Ureter (tissue), 1 donor: ENCODE measurements at regions not wholly inside any gene's neighbourhood (a gene's known extent, or its start where the extent isn't known, plus 50 kb on each side); places are given as distances from the start of the nearest gene placed in this dataset.

Source experiments
- DNase-seq: peaks from one replicate; pipeline ENCODE4 v3.0.0-alpha.2; 2020; ENCODE audit warnings: low spot score
- donor health status: DM: yes; HTN: yes; CAD: no.

DNA sequence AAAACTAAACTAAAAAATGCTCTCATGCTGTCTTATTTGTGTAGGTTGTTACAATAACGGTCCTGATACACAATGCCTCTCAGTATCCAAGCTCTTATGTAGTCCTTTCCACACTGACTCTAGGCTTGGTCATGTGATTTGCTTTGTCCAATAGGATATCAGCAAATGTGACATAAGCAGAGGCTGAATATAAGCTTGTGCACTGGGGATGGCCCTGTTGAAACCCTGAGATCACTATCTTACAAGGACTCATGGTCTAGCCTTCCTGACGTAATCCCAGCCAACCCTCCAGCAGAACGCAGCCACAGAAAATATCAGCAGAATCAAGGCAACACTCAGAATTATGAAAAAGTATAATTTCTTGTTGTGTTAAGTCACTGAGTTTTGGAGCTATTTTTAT, 145.1 kb upstream of the CCN2 start:
- DNase-seq = no peak

DNA sequence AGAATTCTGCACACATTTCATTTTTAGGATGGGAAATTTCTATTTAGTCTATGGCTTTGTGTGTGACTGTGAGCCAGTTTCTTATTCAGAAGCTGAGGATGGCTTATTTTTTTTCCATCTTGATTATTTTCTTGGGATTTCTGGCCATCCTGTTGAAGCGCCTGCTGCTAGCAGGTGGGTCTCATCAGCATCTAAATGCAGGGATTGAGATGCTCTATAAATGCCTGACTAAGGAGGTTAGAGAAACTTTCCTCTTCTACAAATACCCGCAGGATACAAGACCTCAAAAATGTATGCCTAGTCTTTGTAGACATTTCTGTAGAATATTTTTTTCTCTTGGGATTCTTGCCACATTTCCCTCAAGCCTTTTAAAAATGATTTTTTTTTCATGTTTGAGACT, 138.0 kb upstream of the CCN2 start:
- no peak for DNase-seq

DNA sequence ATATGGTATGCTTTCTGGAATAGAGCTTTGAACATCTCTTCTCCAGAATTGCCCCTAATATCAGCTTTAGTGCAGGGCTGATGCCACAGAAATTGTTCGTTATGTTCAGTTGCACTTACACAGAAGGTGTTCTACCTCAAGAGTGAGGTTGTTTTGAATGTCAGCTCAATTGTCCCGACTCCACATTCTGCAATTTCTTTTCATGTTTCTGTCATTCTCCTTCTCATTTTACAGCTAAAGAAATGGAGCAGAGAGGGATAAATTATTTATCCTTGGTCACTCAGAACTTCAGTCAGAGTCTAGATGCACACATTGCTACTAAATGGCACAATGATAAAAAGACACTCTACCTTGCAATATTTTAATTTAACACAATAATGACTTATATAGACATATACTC, 137.0 kb upstream of the CCN2 start:
- DNase-seq = no peak

DNA sequence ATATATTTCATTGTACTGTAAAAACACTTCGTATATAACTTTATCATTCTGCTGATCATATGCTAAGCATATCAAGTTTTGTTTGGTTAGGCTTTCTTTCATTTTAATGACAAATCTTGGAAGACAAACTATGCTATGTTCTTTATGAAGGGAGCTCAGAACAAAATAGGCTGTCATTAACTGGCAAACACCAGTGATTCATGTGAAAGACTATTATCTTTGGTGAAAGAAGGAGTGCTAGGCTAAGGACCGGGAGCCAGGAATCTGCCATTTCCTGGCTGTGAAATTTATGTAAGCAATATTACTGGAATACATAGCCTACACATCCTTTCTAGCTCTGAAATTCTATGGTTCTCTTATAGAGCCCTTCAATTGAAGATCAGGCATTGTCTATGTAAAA, 136.2 kb upstream of the CCN2 start:
- DNase-seq = no peak

DNA sequence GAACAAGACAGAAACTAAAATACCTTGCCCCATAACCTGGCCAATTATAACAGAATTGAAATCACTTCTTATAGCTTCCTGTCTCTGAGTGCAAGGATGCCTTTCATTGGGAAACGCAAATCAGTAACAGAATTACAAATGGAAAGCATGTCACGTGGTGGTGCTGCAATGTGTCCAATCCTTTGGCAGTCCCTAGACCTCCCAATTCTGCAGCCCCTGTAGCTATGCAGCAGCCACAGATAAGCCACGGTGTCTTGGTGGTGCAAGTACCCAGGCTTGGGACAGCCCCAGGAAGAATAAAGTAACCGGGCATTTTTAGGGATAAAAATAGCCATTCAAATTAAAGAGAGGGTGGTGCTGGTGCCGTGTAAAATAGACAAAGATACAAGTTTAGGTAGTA, 134.6 kb upstream of the CCN2 start:
- DNase-seq = no peak

DNA sequence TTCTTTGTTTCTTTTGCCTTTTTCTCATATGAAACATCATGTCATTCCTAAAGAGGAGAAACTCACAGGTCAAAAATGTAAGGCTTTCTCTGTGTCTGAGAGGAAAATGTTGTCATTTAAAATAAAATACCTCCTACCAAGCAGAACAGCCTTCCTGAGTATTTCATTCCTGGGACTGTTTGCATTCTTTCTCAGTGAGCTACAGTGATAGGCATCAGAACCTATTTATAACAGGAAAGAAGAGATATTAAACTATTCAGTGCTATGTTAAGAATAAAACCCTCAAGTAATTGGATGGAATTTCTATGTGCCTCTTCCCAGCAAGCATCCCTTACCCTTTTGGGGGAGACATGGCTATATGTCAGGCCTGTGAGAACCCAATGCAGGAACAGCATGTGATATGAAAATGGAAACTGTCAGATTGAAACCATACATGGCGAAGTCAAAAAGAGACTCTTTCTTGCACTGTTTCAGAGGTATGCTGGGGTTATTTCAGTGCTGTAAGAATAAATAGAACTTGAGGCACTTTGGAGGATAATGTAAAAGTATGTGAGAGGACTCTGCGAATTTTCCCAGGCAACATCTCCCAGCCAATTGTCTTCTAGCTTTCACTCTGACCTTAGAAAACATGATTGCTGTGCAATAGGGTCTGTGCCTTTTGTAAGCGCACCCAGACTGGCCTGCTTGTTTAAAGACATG, 133.8 kb upstream of the CCN2 start:
- DNase-seq = no peak

DNA sequence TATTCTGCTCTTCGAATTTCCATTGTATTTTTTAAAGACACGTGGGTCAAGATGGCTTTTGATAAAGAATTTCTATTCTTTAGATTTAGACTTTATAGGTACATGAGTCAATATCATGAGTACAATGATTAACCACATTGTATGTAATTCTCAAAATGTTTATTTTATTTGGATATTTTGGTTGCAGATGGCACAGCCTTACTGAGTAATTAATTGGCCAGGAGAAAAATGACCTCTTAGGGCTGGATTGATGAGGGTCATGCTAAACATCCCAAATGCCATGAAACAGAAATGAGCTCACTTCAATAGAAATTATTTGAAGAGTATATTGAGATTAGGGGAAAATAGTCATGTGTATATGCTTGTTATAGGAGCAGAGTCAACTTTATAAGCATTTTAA, 131.2 kb upstream of the CCN2 start:
- no peak for DNase-seq

DNA sequence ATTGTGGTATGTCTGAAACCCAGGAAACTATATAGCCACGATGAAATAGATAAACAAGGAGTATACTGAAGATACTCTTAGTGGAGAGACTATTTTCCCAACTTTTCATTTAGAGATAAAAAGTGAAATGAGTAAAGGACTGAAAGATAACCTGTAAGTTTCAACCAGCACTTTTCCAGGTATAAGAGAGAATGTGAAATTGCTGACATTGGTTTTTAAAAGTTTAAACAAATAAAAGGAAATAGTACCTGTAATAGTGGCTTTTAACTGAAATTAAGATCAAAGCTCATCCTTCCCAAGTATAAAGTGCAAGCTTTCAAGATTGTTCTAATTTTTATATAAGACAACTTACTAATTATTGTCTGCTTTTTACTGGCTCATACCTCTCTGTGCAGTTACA, 130.2 kb upstream of the CCN2 start:
- no peak for DNase-seq

DNA sequence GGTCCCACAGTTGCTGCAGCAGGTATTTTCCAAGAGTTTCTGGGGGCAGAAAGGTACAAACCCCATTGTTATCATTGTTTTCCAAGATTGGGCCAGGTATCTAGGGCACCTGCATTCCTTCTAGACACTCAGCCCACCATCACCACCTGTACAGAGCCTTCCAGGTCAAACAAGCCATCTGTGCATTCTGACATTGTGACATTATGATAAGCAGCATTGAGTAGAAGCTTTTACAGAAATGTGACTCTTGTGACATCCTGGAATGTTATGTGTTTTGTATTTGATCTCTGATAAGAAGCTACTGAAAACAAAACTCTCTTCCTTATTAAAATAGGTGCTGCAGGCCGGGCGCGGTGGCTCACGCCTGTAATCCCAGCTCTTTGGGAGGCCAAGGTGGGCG, 128.1 kb upstream of the CCN2 start:
- no peak for DNase-seq

DNA sequence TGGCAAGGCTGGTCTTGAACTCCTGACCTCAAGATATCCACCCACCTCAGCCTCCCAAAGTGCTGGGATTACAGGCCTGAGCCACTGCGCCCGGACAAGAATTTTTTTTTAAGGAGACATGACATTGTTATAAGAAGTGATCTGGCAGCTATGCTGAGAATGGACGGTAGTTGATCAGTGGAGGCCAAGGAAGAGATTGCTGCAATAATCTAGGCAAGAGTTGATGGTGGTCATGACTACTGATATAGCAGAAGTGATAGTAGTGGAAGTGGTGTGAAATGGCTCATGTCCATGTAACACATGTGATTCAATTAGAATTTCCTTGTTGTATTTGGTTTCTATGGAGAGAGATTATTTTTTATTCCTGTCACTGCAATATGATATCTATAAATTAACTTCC, 125.3 kb upstream of the CCN2 start:
- no peak for DNase-seq

DNA sequence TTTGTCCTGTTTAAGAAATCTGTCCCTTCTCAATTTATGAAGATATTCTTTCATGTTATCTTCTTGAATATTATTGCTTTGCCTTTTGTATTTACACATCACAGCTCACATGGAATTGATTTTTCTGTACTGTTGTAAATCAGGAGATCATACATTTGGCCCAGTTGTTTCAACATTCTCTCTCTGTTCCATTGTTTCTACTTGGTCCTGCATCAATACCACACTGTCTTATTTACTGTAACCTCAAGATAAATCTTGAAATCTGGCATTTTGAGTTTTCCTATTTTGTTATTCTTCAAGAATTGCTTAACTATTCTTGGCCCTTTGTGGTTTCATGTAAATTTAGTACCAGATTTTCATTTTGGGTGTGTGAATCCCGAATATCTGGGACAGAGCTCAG, 121.7 kb upstream of the CCN2 start:
- DNase-seq = no peak

DNA sequence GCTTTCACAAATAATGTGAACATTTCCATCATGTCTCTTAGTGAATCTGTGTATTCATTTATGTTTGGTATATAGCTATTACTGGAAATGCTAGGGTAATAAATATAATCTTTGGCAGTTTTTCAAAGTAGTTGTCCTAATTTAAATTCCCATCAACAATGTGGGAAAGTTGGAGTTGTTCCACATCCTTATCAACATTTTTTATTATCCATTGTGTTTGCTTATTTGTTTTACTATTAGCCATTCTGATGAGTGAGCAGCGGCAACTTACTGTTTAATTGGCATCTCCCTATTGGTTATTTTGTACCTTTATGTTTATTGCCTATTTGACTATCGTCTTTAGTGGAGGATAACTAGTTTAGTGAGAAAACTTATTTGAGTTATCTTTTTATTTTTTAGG, 121.1 kb upstream of the CCN2 start:
- DNase-seq = no peak

DNA sequence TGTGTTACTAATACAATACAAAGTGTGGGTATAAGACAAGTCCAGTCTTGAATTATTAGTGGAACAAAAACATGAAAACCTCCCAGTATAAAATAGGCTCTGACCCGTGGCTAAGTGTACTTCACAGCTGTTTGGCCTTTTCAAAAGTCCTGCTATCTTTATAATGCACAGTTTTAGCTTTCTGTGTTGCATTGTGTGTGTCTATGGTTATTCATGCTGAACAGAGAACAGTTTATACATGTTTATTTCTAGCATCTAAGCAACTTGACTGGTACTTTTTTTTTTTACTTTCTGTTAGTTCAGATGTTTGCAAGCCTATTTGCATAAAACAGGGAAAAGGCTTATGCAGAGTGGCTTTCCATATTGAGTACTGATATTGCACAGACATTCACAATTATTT, 119.2 kb upstream of the CCN2 start:
- no peak for DNase-seq

DNA sequence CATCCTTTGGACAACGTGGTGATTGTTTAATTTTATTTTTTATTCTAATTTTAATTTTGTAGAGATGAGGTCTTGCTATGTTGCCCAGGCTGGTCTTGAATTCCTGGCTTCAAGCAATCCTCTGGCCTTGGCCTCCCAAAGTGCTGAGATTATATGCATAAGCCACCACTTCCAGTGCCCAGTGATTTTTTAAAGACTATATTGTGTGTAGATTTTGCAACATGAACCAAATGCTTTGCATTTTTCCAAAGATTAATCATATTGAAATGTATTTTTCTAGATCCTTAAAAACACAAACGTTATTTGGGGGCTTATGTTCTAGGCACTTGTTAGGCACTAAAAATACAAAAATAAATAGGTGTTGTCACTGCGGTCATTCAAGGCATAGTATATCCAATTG, 117.6 kb upstream of the CCN2 start:
- DNase-seq = no peak

DNA sequence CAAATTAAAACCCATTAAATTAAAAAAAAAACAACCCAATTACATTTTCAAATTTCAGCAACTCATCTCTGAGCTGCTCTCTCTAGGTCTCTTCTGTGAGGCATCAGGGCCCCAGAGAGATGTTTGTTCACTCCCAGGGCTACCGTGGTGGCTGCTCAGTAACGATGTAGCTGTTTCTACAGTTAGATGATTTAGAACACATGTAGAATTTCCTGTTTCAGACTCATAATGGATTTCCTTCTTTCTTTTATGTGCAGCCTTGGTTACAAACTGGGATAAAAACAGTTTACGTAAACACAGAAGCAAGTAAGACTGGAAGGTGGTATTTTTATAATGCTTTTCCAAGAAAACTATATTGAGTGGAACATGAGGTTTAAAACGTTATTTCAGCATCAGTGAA, 116.1 kb upstream of the CCN2 start:
- no peak for DNase-seq

DNA sequence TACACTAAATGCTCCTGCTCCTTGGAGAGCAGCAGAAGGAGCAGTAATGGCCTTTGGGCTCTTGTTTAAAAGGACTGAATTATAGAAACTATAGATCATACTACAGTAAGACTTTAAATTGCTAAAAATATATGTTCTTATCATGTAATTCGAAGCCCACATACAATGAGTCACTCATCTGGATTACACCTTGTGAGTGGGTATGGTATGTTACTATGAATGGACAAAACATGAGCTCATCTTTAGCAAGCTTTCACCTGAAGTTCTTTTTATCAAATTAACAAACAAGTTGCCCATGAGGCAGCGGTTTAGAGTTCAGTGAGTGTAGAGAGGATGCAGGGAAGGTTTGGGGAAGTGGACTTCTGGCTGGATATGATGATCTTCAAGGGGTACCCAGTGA, 114.4 kb upstream of the CCN2 start:
- no peak for DNase-seq

DNA sequence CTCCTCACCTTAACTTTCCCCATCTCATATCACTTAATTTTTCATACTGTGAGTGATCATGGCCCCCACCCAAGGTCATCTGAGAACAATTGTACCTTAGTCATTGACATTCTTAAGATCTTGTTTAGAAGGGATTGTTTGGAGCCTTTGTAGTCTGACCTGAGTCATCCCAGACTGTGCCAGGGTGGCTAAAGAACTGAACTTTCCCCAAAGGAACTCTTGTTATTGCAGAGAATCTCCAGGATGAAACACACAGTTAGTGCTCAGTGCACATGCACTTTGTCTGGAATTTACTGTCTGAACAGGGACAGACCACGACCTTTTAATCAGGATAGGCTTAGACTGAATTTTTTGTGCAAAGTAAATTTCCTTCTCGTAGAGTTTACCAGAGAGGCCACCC, 112.6 kb upstream of the CCN2 start:
- no peak for DNase-seq

DNA sequence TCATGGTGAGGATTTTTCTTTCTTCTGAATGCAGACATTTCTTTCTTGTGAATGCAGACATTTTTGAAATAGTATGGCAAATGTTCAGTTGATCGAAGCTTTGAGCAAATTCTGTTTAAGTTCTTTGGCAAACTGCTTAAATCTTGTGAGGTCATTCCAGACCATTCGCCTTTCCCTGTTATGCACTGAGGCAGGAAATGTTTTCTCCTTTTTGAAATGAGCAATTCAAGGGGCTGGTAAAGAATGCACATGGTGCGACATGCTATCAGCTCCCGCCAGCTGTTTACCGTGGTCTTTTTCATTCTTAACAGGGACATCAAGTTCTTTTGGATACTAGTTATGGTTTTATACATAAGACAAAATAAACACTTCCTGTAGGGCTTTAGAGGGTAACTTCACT, 112.0 kb upstream of the CCN2 start:
- DNase-seq = no peak

DNA sequence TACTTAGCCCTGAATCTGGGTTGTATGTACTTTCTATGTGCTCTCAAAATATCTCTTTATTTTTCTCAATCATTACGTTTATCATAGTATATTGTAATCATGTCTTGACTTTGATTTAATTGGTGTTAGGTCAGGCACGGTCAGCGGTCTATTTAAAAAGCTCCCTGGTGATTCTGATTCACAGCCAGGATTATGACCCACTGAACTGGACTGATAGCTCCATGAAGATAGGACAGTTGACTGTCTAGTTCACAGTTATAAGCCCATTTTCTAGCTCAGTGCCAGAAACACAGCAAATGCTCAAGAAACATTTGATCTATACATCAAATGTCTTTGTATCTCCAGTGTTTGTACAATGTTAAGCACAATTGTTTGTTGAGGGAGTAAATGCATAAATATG, 111.5 kb upstream of the CCN2 start:
- DNase-seq = no peak

DNA sequence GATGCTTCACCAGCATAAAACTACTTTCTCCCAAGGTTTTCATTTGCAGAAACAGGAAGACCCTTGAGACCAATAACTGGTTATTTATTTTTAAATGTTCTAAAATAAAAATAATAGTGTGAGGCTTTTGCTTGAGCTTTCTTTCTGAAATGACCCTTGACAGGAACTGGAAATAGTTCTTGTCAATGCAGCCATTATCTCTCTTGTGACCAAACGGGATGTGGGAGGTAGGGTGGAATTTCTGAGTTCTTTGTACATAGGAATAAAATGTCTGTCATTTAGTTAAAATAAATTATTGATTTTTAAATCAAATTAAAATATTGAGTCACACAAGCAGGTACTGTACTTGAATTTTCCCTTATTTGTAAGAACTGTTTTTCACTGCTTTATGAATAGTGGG, 110.2 kb upstream of the CCN2 start:
- DNase-seq = no peak

DNA sequence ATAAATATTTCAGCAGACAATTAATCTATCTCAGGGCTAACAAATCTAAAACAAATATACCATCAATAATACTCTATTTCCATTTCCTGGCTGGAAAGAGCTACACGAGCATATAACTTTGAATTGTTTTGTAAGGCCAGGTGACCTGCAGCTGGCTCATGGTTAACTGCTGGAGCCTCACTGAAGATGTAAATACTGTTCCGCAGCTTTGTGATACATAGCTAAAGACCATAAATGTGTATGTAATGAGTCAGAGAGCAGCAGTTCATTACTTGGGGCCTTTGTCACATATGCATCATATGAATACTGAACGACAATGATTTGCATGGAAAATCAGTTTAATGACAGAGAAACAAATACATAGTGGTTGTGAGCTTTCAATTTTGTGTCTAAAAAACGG, 109.4 kb upstream of the CCN2 start:
- no peak for DNase-seq

DNA sequence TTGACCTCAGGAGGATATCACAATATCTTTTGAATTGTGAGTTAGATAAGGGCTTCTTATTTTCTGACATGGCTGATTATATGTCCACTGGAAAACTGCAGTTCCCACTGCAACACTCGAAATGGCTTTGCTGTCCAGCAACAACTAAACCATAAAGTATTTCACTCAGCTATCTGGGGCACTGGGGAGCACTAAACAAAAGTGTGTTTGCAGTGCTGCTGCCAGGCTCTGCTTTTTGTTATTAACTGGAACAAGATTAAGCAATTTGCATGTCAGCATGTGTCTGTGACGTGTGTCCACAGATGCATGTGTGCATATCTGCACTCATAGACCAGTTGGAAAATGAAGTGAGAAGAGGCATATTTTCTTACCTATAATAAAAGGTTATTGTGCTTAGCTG, 107.8 kb upstream of the CCN2 start:
- no peak for DNase-seq

DNA sequence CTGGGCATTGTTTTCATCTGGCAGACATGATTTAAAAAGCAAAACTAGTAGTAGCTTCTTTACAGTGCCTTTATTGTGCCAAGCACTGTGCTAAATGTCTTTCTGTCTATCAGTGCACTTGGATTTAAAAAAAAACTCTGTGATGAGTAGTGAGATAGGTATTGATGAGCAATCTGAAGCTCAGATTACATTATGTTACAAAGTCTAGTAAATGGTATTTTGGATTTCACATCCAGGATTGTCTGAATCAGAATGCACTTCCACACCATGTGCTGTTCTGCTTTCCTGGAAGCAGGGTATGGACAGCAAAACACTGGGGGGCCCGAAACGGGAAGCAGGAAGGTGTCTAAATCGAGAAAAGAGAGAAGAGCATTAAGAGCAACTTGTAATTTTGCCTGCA, 103.4 kb upstream of the CCN2 start:
- no peak for DNase-seq

DNA sequence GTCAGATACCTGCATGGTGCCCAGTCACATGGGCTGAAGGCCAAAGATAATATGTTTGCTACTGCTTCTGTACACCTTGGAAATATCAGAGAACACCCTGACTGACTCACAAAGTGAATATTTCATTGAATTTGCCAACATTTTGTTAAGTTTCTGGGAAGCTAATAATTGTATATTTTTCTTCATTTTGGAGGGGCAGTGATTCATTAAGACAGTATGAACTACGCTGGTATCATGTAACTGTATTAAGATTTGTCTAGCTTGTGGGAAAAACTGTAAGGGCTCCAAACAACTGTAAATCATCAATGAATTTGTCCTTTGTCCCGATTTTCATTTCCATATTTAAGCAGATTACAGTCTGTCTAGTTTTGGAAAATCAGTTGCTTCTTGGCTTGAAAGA, 102.3 kb upstream of the CCN2 start:
- DNase-seq = no peak

DNA sequence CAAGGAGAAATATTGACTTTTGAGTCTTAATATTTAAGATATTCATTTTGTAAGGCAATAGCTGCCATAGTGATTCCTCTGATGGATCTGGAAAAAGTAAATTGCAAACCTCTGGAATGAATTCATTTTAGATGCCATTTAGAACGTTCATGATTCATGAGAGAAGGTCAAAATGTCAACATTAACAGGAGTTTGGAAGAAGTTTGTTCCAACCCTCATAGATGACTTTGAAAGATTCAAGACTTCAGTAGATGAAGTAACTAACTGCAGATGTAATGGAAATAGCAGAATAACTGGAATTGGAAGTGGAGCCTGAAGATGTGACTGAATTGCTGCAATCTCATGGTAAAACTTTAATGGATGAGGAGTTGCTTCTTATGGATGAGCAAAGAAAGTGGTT, 100.9 kb upstream of the CCN2 start:
- no peak for DNase-seq
